GM11168 (cell line): ENCODE measurements at regions not wholly inside any gene's neighbourhood (a gene's known extent, or its start where the extent isn't known, plus 50 kb on each side); places are given as distances from the start of the nearest gene placed in this dataset.
"Not testable (repeated sequence)": the region's sequence is repeated elsewhere in the genome, so short reads cannot be mapped to it uniquely, and the experiment has no call there.

Experiments used
- in situ Hi-C: fragments of 300-500 bp; cut with MboI; formaldehyde crosslinking; loops from one replicate; pipeline ENCODE4 v1.12.0; 2022; ENCODE audit warnings: low sequenced_read_pairs; ENCODE audit not compliant: unreplicated experiment

GRCh38 chr5:42950456-42951292, 89.4 kb downstream of the ANXA2R start:
- in situ Hi-C loops, result no loop called here

GRCh38 chr5:42950116-42950455, 90.0 kb downstream of the ANXA2R start:
- in situ Hi-C loops, result no loop called here

DNA sequence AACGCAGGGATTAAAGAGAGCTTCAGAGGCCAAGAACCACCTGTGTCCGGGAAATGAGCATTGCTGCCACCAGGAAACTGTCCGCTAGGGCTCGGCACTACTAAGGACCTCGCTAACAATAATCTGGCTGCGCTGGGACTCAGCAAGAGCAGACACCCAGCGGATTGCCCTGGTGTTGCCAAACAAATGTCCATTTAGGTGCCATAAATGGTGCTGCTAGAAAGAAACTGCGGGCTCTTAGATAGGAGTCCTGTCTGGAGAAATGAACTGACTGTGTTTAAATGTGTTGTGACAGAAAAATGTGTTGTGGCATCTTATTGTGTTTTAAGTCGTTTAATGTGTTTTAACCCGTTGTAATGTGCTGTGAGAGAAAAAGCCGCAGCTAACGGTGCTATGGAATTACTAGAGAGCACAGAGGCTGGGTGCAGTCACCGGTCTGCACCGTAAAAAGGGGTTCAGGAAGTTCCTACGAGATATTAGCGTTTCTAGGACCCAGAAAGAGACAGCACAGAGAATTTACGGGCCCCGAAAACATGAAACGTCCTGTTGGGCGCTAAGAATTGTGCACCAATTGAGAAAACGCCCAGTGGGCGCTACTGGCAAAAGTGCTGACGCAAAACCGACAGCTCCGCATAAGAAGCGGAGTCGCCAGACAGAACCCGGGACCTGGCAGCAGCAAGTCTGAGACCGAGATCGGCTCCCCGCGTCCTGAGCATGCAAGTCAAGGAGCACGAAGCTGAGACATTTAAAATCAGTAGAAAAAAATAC, 90.6 kb downstream of the ANXA2R start:
- in situ Hi-C loops, result no loop called here

GRCh38 chr5:42948961-42949347, 91.2 kb downstream of the ANXA2R start:
- in situ Hi-C loops, result no loop called here

DNA sequence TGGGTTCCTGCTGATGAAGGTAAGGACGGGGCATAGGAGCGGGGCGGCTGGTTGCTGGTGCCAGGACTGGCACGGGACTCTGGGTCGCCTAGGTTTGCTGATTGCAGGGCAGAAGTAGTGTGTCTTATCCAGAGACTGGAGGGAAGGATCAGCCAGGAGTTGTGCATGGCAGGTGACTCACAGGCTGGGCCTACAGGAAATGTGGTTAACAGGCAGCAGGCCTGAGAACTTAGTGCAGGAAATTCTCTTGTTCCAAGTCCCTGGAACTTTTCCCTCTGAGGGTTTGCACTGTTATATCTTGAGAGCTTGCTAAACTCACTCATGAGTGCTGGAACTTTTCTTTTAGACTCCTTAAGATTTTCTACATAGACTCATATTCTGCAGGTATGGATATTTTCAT, 95.1 kb downstream of the ANXA2R start:
- in situ Hi-C loops, result no loop called here

DNA sequence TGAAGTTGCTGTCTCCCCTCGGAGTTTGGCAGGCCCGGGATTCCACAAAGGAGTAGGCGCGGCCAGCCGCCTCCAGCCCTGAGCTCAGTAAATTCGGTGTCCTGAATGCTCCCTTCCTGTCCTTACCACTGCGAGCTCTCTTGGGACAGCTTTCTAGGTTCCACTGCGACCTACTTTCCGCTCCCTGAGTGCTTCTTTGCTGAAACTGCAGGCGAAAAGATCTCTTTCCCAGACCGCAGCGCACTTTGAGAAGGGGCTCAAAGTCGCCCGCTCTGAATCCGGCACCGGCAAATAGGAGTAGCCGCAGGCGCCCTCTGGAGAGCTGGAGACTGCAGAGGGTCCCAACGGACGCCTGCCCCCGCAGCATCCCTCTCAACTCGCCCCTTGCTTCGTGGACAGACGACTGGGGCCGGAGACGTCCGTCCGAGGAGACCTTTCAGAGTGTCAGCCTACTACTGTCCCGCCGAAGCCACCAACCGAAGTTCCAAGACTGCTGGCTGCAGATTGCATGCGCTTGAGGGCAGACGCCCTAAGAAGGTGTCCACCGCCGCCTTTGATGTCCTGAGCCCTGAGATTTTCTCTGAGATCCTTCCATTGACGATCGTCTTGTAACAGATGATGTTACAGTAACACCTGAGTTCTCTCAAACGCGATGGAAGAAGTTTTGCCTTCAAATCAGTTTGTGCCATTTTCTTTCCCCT, 96.0 kb downstream of the ANXA2R start:
- in situ Hi-C loops, result no loop called here

GRCh38 chr5:42940853-42941252, 99.3 kb downstream of the ANXA2R start:
- in situ Hi-C loops, result no loop called here

DNA sequence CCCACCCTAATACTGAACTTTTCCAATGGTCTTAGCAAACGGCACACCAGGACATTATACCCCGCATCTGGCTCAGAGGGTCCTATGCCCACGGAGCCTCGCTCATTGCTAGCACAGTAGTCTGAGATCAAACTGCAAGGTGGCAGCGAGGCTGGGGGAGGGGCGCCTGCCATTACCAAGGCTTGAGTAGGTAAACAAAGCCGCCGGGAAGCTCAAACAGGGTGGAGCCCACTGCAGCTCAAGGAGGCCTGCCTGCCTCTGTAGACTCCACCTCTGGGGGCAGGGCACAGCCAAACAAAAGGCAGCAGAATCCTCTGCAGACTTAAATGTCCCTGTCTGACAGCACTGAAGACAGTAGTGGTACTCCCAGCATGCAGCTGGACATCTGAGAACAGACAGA, 108.1 kb downstream of the ANXA2R start:
- in situ Hi-C loops, result not testable (repeated sequence)

DNA sequence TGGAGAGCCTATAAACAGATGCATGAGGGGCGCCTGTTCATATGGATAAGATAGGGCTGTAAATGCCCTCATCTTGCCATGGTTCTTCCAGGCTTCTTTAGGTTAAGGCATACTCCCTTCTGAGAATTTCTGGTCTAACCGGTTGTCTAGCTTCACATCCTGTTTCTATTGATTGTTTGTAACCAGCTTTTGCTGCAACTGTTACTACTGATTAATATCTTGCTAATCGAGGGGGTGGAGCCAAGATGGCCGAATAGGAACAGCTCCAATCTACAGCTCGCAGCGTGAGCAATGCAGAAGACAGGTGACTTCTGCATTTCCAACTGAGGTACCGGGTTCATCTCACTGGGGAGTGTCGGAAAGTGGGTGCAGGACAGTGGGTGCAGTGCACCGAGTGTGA, 108.7 kb downstream of the ANXA2R start:
- in situ Hi-C loops, result not testable (repeated sequence)

DNA sequence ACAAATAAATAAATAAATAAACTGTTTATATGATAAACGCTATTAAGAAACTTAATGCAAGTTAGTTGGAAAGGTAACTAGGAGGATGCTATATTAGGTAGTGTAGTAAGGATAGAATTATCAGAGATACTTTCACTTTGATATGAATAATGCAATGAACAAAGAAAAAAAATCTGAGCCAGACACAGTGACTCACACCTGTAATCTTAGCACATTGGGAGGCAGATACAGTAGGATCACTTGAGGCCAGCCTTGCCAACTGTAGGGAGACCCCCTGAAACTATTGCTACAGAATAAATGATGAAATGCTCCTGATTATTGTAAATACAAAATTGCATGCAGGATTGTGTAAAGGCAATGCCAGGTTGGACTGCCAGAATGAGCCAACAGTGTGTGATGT, 109.2 kb downstream of the ANXA2R start:
- in situ Hi-C loops, result no loop called here

GRCh38 chr5:42929871-42930270, 110.2 kb downstream of the ANXA2R start:
- in situ Hi-C loops, result no loop called here

- in situ Hi-C loops, result no loop called here
Measured at GRCh38 chr5:42927730-42928129, 112.4 kb downstream of the ANXA2R start.

- in situ Hi-C loops, result loop anchor here (25.0 kb wide), 1 partner anchor 463 kb away; no protein-coding TSS in a partner anchor
Measured at GRCh38 chr5:42924686-42925085, 113.0 kb upstream of the SELENOP start.

GRCh38 chr5:42924226-42924625, 112.5 kb upstream of the SELENOP start:
- in situ Hi-C loops, result loop anchor here (25.0 kb wide), 1 partner anchor 463 kb away; no protein-coding TSS in a partner anchor

DNA sequence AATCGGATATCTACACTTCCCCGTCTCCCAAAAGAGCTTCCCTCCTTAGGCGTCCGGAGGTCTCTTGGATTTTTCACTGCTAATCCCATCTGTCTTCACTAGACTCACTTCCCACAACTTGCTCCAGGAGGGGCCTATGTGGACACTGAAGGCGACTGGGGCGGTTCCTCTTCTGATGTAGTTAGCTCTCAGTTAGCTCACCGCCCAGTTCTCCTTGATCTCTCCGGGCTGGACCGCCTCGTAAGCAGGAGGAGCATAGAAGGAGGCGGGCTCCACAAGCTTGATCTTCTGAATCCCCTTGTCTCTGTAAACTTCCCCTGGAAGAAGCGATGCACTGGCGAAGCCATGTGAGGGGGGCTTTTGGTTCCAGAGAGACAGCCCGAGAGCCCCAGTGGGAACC, 112.0 kb upstream of the SELENOP start:
- in situ Hi-C loops, result loop anchor here (25.0 kb wide), 1 partner anchor 464 kb away; no protein-coding TSS in a partner anchor

GRCh38 chr5:42919600-42919999, 107.9 kb upstream of the SELENOP start:
- in situ Hi-C loops, result loop anchor here (25.0 kb wide), 1 partner anchor 468 kb away; no protein-coding TSS in a partner anchor

DNA sequence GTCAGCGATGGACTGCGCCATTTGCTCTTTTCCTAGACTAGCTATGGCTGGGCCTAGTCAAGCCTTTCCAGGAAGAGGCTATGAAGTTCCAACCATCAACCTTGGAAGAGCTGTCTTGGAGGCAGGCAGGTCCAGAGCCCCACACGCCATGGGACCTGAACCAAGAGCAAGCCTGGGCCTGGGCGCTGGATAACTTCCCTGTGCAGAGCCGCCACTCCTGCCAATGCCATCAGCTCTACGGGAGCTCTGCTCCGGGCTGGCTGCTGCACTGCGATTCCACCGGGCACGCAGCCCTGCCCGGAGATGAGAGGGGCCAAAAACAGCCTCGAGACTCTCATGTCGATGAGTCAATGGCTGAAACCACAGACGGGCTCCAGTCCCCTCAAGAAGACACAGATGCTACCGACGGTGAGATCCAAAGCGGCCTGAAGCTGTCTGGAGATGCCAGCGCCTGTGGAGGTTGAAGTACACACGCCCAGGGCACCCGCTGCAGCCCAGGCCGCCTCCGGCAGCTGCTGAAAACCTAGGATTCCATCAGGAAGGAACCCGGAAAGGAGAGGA, 103.7 kb upstream of the SELENOP start:
- in situ Hi-C loops, result loop anchor here (25.0 kb wide), 1 partner anchor 472 kb away; no protein-coding TSS in a partner anchor

- in situ Hi-C loops, result loop anchor here (25.0 kb wide), 1 partner anchor 475 kb away; no protein-coding TSS in a partner anchor
Measured at GRCh38 chr5:42912184-42912798, 100.6 kb upstream of the SELENOP start.

- in situ Hi-C loops, result loop anchor here (10.0 to 25.0 kb wide), 2 partner anchors 116 to 479 kb away; no protein-coding TSS in a partner anchor
Measured at GRCh38 chr5:42908509-42909488, 97.1 kb upstream of the SELENOP start.
